PC-9 (cell line): ENCODE measurements at regions not wholly inside any gene's neighbourhood (a gene's known extent, or its start where the extent isn't known, plus 50 kb on each side); places are given as distances from the start of the nearest gene placed in this dataset.

Experiments used
- BruUV-seq: library from RNA; stranded (reverse); fragments of 400-500 nt; replicated peaks from 2 replicates; lab custom pipeline; 2021; lab: Mats Ljungman, UMichigan
- CTCF ChIA-PET: fragments of 300-600 bp; sonication (Branson Sonifier 250); formaldehyde crosslinking; loops from one replicate; lab custom pipeline; 2022; ENCODE audit warnings: antibody characterized with exemption; lab: Charles Lee
- POLR2A ChIA-PET: fragments of 300-600 bp; sonication (Branson Sonifier 250); formaldehyde crosslinking; loops from one replicate; lab custom pipeline; 2022; ENCODE audit warnings: antibody characterized with exemption; ENCODE audit not compliant: unreplicated experiment; lab: Charles Lee
- DNase-seq, 2 experiments: peaks; one replicate each; pipeline versions ENCODE4 v3.0.0 to v3.0.0-alpha.2; 2015 to 2022; ENCODE audit warnings: mixed read lengths in 1 of 2
- H2AFZ ChIP-seq: fragments of 200-600 bp; sonication (generic); 2 replicates; pipeline ENCODE4 v1.8.1; 2017; ENCODE audit warnings: antibody characterized with exemption
- H3F3A ChIP-seq: fragments of 200-600 bp; sonication (generic); 2 replicates; pipeline ENCODE4 v1.8.1; 2017; ENCODE audit warnings: antibody characterized with exemption, mild to moderate bottlenecking, low read depth; ENCODE audit not compliant: insufficient read depth
- H3K27ac ChIP-seq: fragments of 200-600 bp; sonication (generic); 2 replicates; pipeline ENCODE4 v1.6.1; 2016; ENCODE audit warnings: mixed run types
- H3K27me3 ChIP-seq: fragments of 200-600 bp; sonication (generic); 2 replicates; pipeline ENCODE4 v1.6.1; 2016; ENCODE audit warnings: low read depth, mixed run types; ENCODE audit not compliant: insufficient read depth
- H3K36me3 ChIP-seq: fragments of 200-600 bp; sonication (generic); 2 replicates; pipeline ENCODE4 v1.6.1; 2016; ENCODE audit warnings: low read depth, mixed run types
- H3K4me1 ChIP-seq: fragments of 200-600 bp; sonication (generic); replicated peaks from 2 replicates; pipeline ENCODE4 v1.6.1; 2016; ENCODE audit warnings: mixed run types; ENCODE audit not compliant: insufficient read depth
- H3K4me2 ChIP-seq: fragments of 200-600 bp; sonication (generic); 2 replicates; pipeline ENCODE4 v1.6.1; 2017; ENCODE audit warnings: mixed run types
- H3K4me3 ChIP-seq: fragments of 200-600 bp; sonication (generic); 2 replicates; pipeline ENCODE4 v1.6.1; 2016; ENCODE audit warnings: mixed run types
- H3K79me2 ChIP-seq: fragments of 200-600 bp; sonication (generic); 2 replicates; pipeline ENCODE4 v1.6.1; 2017; ENCODE audit warnings: low read depth, mixed run types
- H3K9me2 ChIP-seq: fragments of 200-600 bp; sonication (generic); 2 replicates; pipeline ENCODE4 v1.8.1; 2017; ENCODE audit warnings: mild to moderate bottlenecking; ENCODE audit not compliant: insufficient read depth
- H3K9me3 ChIP-seq: fragments of 200-600 bp; sonication (generic); 2 replicates; pipeline ENCODE4 v1.8.1; 2016; ENCODE audit warnings: low read depth; ENCODE audit not compliant: insufficient read depth
- H4K20me1 ChIP-seq: fragments of 200-600 bp; sonication (generic); 2 replicates; pipeline ENCODE4 v1.8.1; 2017; ENCODE audit not compliant: insufficient read depth
- CTCF ChIP-seq: fragments of 200-600 bp; sonication (generic); conservative IDR thresholded peaks from 2 replicates; pipeline ENCODE4 v1.6.1; 2017; ENCODE audit warnings: mixed run types, antibody characterized with exemption, mild to moderate bottlenecking, moderate library complexity
- EZH2 ChIP-seq: fragments of 200-600 bp; sonication (generic); IDR thresholded peaks from 2 replicates; pipeline ENCODE4 v1.8.0; 2017; ENCODE audit warnings: antibody characterized with exemption, low read depth
- intact Hi-C: fragments of 100-400 bp; cut with micrococcal nuclease; formaldehyde crosslinking; loops from one replicate; pipeline ENCODE4 v1.10.0; 2022; ENCODE audit not compliant: unreplicated experiment

DNA sequence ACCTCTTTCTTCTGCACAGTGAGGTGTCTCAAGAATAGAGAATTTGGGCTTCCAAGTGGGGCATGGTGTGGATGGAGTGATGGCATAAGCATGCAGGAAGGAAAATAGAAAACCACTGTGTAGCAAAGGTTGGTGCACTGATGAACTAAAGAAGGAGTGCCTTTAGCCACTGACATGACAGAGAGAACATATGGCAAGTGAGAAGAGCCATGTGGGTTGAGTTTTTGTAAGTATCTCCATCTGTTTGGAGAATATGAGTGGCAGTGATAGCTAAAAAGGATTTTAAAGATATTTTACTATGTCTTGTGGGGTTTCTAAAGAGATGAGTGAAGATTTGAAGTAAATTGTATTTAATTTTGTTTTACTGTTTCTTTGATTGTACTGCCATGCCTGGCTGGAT lies 160.5 kb upstream of the GRIK2 start:
- Histone ChIP-seq H3K36me3 (no peaks in the 10 kb centered on the region), H3K27ac (no peak overlapping the region), H3K4me1 (no peaks in the 10 kb centered on the region), H4K20me1 (no peaks in the 10 kb centered on the region), H3K27me3 (no peaks in the 10 kb centered on the region), H3K9me3 (no peaks in the 10 kb centered on the region; the same call in 1 of the 2 replicates), H3F3A (no peaks in the 10 kb centered on the region), H3K4me3 (no peak overlapping the region), H3K9me2 (no peaks in the 10 kb centered on the region), H3K4me2 (no peak overlapping the region), H2AFZ (no peak overlapping the region), H3K79me2 (no peaks in the 10 kb centered on the region)
- DNase-seq, result no peak
- BruUV-seq, result no TSS peak
- CTCF ChIA-PET, result no interaction called here
- intact Hi-C loops, result no loop called here
- POLR2A ChIA-PET, result no interaction called here
- TF ChIP-seq EZH2 (no peak), CTCF (no peak)

GRCh38 chr6:101236709-101237108 lies 156.8 kb upstream of the GRIK2 start:
- Histone ChIP-seq H3K36me3 (no peaks in the 10 kb centered on the region), H3K27ac (no peak overlapping the region), H3F3A (no peaks in the 10 kb centered on the region), H3K27me3 (no peaks in the 10 kb centered on the region), H3K4me2 (no peak overlapping the region), H3K4me3 (no peak overlapping the region), H2AFZ (no peak overlapping the region), H3K79me2 (no peaks in the 10 kb centered on the region), H3K4me1 (no peaks in the 10 kb centered on the region), H3K9me2 (no peaks in the 10 kb centered on the region), H4K20me1 (no peaks in the 10 kb centered on the region), H3K9me3 (no peaks in the 10 kb centered on the region; the same call in 1 of the 2 replicates)
- POLR2A ChIA-PET, result no interaction called here
- intact Hi-C loops, result no loop called here
- CTCF ChIA-PET, result no interaction called here
- TF ChIP-seq EZH2, result no peak
- TF ChIP-seq CTCF, result no peak
- no peak for DNase-seq
- no TSS peak for BruUV-seq

DNA sequence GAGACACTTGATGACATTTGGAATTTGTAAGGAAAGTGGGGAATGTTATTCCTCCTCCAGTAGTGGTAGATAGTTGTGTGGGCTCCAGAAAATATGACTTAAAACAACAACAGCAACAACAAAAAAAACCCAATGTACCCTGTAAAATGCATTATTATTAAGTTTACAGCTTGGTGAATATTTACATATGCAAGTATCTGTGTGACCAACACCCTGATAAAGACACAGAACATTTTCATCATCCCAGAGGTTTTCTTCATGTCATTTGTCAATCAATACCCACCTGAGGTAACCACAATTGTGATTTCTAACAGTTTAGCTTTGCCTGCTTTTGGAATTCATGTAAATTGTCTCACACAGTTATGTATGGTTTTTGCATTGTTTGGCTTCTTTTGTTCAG lies 152.1 kb upstream of the GRIK2 start:
- Histone ChIP-seq H3K4me2 (no peak overlapping the region), H4K20me1 (no peaks in the 10 kb centered on the region), H3K27ac (no peak overlapping the region), H3F3A (no peaks in the 10 kb centered on the region), H3K4me1 (no peaks in the 10 kb centered on the region), H3K79me2 (no peaks in the 10 kb centered on the region), H3K27me3 (no peaks in the 10 kb centered on the region), H2AFZ (no peak overlapping the region), H3K9me2 (0 out of 2 replicates have a peak, but pooled peaks cover 3% of the 10 kb centered on the region), H3K36me3 (no peaks in the 10 kb centered on the region), H3K4me3 (no peak overlapping the region), H3K9me3 (no peaks in the 10 kb centered on the region; the same call in 1 of the 2 replicates)
- no TSS peak for BruUV-seq
- CTCF ChIA-PET, result no interaction called here
- no peak for DNase-seq
- no peak for TF ChIP-seq EZH2
- TF ChIP-seq CTCF, result no peak
- intact Hi-C loops, result no loop called here
- POLR2A ChIA-PET, result no interaction called here
